ENCODE measurements at regions not wholly inside any gene's neighbourhood (a gene's known extent, or its start where the extent isn't known, plus 50 kb on each side); places are given as distances from the start of the nearest gene placed in this dataset.

DNA sequence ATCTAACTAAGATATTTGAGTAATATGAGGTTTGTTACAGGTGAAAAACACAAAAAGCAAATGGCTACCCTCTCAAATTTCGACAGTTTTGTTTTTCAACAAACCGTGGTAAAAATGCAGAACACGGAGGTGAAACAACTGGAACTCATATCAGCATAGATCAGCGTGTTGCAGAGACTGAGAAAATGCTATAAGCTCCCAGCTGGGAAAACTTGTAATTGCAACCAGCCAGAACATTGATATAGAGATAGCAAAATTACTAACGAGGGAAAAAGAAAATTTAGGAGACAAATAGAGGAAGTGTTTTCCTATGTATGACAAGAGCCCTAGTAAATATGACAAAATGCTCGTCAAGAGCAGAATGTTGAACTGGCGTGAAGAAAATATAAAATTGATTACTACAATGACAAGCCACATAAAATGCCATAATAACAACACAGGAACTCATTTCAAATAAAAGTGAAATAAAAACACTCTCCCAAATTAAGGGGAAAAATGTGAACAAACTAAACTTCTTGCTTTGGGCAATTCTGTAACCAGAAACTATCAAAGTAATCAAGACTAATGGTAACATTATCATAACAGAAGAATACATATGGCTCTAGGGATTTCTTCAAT lies 1989.8 kb downstream of the EFNA5 start:
- DNase-seq (ENCODE audit: low read depth, low spot score) = peak; percentile 75
- no peak overlapping the region for H3K27ac ChIP-seq
- TF ChIP-seq POLR2AphosphoS5 (IDR thresholded peaks at IDR 0.05; ENCODE audit: borderline replicate concordance, low read depth, low read length) (peak; percentile 49; the same call in 1 of the 2 replicates), EZH2 (IDR thresholded peaks at IDR 0.05) (no peak), FOXP2 (optimal IDR thresholded peaks at IDR 0.05; ENCODE audit: control extremely low read depth, extremely low read length, insufficient read depth) (peak; percentile 45)
- no peak overlapping the region for H3K9ac ChIP-seq (ENCODE audit: insufficient read length)
- H3K36me3 ChIP-seq (ENCODE audit: insufficient read depth, low read length) = no peaks in the 10 kb centered on the region
- peak overlapping the region; percentile 71 for H3K4me3 ChIP-seq
- H3K9me3 ChIP-seq (ENCODE audit: low read depth, low read length) = peaks cover 7% of the 10 kb centered on the region; the same call in 1 of the 2 replicates

DNA sequence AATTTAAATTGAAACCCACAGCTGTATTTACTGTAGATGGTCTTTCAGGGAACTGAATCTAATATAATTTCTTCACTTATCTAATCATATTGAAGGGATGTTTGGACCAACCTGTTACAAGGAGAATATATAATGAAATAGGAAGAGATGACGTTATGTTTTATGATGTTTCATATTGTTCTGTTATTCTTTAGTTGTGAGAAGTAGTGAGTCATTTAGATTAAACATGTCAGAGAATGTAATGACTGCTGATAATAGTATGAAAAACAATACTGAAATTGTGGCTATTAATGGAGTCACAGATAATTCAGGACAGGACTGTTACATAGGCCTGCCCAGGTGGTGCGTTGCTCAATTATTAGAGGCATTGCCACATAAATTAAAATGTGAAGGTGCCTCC lies 1993.4 kb downstream of the EFNA5 start:
- H3K4me3 ChIP-seq = no peak overlapping the region
- peaks cover 7% of the 10 kb centered on the region; the same call in 1 of the 2 replicates for H3K9me3 ChIP-seq (ENCODE audit: low read depth, low read length)
- H3K36me3 ChIP-seq (ENCODE audit: insufficient read depth, low read length) = no peaks in the 10 kb centered on the region

DNA sequence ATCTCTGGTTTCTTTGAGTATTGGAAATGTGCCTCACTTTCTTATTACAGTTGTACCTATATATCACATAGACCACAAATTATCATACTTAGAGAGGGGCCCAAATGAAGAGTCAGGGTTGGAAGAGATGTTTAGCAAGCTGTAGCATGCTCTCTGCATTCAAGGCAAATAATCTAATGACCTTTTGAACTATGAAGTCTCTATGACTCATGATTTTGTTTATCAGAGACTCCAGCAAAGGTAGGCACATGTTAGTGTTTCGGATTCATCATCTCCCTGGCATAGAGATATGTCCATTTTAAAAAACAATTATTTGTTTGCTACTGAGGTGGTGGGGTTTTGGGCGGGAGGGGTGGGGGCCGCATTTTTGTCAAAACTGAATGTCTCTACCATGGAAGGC lies 2000.1 kb downstream of the EFNA5 start:
- Histone ChIP-seq H3K9ac (ENCODE audit: insufficient read length) (no peak overlapping the region), H3K9me3 (ENCODE audit: low read depth, low read length) (no peaks in the 10 kb centered on the region), H3K4me3 (no peak overlapping the region), H3K36me3 (ENCODE audit: insufficient read depth, low read length) (no peaks in the 10 kb centered on the region), H3K27ac (no peak overlapping the region)
- TF ChIP-seq FOXP2 (optimal IDR thresholded peaks at IDR 0.05; ENCODE audit: control extremely low read depth, extremely low read length, insufficient read depth) = no peak
- no peak for TF ChIP-seq EZH2 (IDR thresholded peaks at IDR 0.05)
- no peak for TF ChIP-seq POLR2AphosphoS5 (IDR thresholded peaks at IDR 0.05; ENCODE audit: borderline replicate concordance, low read depth, low read length)
- no peak for DNase-seq (ENCODE audit: low read depth, low spot score)

More for the DNA sequence above, 1993.4 kb downstream of the EFNA5 start:
- Histone ChIP-seq H3K9ac (ENCODE audit: insufficient read length) (no peak overlapping the region), H3K27ac (no peak overlapping the region)
- TF ChIP-seq FOXP2 (optimal IDR thresholded peaks at IDR 0.05; ENCODE audit: control extremely low read depth, extremely low read length, insufficient read depth) (no peak), POLR2AphosphoS5 (IDR thresholded peaks at IDR 0.05; ENCODE audit: borderline replicate concordance, low read depth, low read length) (no peak), EZH2 (IDR thresholded peaks at IDR 0.05) (no peak)
- no peak for DNase-seq (ENCODE audit: low read depth, low spot score)

DNA sequence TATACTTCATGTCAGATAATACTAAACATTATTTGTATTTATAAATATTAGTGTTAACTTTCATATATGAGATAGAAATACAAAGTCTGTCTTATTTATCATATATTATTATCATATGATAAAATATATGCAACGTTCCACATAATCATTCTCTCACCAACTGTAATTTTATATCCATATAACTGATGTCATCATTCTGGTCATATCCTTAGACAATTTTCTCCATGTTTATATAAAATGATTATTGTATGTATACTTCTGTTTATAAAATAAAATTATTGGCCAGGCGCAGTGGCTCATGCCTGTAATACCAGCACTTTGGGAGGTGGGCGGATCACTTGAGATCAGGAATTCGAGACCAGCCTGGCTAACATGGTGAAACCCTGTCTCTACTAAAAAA lies 2007.1 kb downstream of the EFNA5 start:
- DNase-seq (ENCODE audit: low read depth, low spot score) = no peak
- H3K4me3 ChIP-seq = no peak overlapping the region
- H3K9ac ChIP-seq (ENCODE audit: insufficient read length) = no peak overlapping the region
- H3K9me3 ChIP-seq (ENCODE audit: low read depth, low read length) = no peaks in the 10 kb centered on the region
- TF ChIP-seq POLR2AphosphoS5 (IDR thresholded peaks at IDR 0.05; ENCODE audit: borderline replicate concordance, low read depth, low read length) = no peak
- TF ChIP-seq EZH2 (IDR thresholded peaks at IDR 0.05) = no peak
- no peak for TF ChIP-seq FOXP2 (optimal IDR thresholded peaks at IDR 0.05; ENCODE audit: control extremely low read depth, extremely low read length, insufficient read depth)
- H3K36me3 ChIP-seq (ENCODE audit: insufficient read depth, low read length) = no peaks in the 10 kb centered on the region
- no peak overlapping the region for H3K27ac ChIP-seq

DNA sequence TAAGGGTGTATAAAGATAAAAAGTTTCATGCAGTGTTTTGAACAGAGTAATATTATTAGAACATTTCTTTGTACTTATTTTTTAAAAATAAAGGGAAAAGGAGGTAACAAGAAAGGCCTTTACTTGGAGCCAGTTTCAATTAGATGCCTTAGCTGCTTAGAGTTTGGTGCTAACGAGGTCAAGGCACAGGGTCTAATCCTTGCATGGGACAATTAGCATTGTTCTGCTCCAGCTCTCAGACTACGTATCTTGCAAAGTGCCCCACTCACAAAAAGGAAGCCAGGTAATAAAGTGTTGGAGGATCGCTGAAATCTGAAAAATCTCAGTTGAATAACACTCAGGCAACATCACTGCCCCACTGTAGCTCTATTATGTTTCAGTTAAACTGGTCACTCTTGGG lies 2011.3 kb downstream of the EFNA5 start:
- DNase-seq (ENCODE audit: low read depth, low spot score) = no peak
- Histone ChIP-seq H3K4me3 (no peak overlapping the region), H3K27ac (no peak overlapping the region), H3K36me3 (ENCODE audit: insufficient read depth, low read length) (no peaks in the 10 kb centered on the region), H3K9me3 (ENCODE audit: low read depth, low read length) (no peaks in the 10 kb centered on the region), H3K9ac (ENCODE audit: insufficient read length) (no peak overlapping the region)
- TF ChIP-seq EZH2 (IDR thresholded peaks at IDR 0.05) = no peak
- no peak for TF ChIP-seq FOXP2 (optimal IDR thresholded peaks at IDR 0.05; ENCODE audit: control extremely low read depth, extremely low read length, insufficient read depth)
- TF ChIP-seq POLR2AphosphoS5 (IDR thresholded peaks at IDR 0.05; ENCODE audit: borderline replicate concordance, low read depth, low read length) = no peak

DNA sequence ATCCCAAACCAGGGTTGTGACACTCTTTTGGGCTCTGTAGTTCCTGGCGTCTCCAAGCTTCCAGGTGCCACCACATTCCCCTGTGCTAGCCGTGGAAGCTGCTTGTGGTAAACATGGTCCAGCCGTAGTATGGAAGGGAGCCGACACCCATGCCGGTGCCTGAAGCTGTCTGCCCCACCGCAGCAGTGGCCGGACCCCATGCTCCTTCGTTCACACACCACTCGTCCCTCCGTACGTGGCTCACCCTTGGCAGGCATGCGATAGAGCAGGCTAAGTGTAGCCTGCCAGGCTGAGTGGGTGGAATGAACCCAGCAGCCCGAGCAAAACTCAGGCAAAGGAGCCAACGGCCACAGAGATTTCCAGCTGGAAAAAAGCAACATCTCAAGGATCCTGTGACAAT lies 2030.4 kb downstream of the EFNA5 start:
- Histone ChIP-seq H3K9ac (ENCODE audit: insufficient read length) (no peak overlapping the region), H3K36me3 (ENCODE audit: insufficient read depth, low read length) (no peaks in the 10 kb centered on the region), H3K27ac (no peak overlapping the region), H3K9me3 (ENCODE audit: low read depth, low read length) (no peaks in the 10 kb centered on the region; the same call in 1 of the 2 replicates), H3K4me3 (no peak overlapping the region)
- no peak for DNase-seq (ENCODE audit: low read depth, low spot score)
- TF ChIP-seq FOXP2 (optimal IDR thresholded peaks at IDR 0.05; ENCODE audit: control extremely low read depth, extremely low read length, insufficient read depth) (no peak), EZH2 (IDR thresholded peaks at IDR 0.05) (no peak), POLR2AphosphoS5 (IDR thresholded peaks at IDR 0.05; ENCODE audit: borderline replicate concordance, low read depth, low read length) (no peak)

DNA sequence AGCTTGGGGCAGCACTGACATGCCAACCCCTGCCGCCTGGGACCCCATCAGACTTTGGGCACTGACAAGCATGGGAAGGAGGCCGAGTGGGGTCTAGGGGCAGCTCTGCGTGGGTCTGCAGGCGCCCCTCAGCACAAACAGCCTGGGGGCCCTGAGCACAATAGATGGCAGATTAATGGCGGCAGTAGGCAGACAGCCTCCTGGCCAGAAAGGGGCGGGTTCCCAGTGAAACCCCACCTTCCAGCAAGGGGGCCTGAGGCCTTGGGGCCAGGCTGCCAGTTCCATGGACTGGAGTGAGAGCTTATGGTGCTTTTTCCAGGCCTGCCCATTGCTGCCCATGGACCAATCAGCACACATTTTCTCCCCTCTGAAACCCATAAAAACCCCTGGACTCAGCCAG lies 2031.2 kb downstream of the EFNA5 start:
- TF ChIP-seq EZH2 (IDR thresholded peaks at IDR 0.05) (no peak), FOXP2 (optimal IDR thresholded peaks at IDR 0.05; ENCODE audit: control extremely low read depth, extremely low read length, insufficient read depth) (no peak), POLR2AphosphoS5 (IDR thresholded peaks at IDR 0.05; ENCODE audit: borderline replicate concordance, low read depth, low read length) (no peak)
- Histone ChIP-seq H3K27ac (no peak overlapping the region), H3K4me3 (no peak overlapping the region), H3K9me3 (ENCODE audit: low read depth, low read length) (no peaks in the 10 kb centered on the region; the same call in 1 of the 2 replicates), H3K9ac (ENCODE audit: insufficient read length) (no peak overlapping the region), H3K36me3 (ENCODE audit: insufficient read depth, low read length) (no peaks in the 10 kb centered on the region)
- DNase-seq (ENCODE audit: low read depth, low spot score) = no peak

DNA sequence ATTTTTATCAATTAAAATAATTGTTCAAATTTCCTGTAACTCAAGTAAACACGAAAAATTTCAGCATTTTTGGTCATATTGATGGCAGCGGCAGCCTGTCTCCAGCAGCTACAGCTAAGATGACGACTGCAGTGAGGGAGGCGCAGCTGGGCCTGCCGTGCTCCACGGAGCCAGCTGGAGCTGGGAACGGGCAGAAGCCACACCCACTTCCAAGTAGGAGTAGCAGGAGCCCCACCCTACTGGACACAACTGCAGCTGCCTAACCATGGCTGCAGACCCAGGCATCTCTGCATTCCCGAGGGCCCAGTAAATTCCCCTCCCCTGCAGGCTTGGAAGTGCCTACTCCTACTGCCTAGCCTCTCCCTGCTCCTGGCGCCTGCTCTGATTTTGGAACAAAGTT lies 2031.7 kb downstream of the EFNA5 start:
- no peaks in the 10 kb centered on the region; the same call in 1 of the 2 replicates for H3K9me3 ChIP-seq (ENCODE audit: low read depth, low read length)
- DNase-seq (ENCODE audit: low read depth, low spot score) = no peak
- TF ChIP-seq FOXP2 (optimal IDR thresholded peaks at IDR 0.05; ENCODE audit: control extremely low read depth, extremely low read length, insufficient read depth) (no peak), EZH2 (IDR thresholded peaks at IDR 0.05) (no peak), POLR2AphosphoS5 (IDR thresholded peaks at IDR 0.05; ENCODE audit: borderline replicate concordance, low read depth, low read length) (no peak)
- no peak overlapping the region for H3K4me3 ChIP-seq
- H3K36me3 ChIP-seq (ENCODE audit: insufficient read depth, low read length) = no peaks in the 10 kb centered on the region
- H3K27ac ChIP-seq = no peak overlapping the region
- H3K9ac ChIP-seq (ENCODE audit: insufficient read length) = no peak overlapping the region

DNA sequence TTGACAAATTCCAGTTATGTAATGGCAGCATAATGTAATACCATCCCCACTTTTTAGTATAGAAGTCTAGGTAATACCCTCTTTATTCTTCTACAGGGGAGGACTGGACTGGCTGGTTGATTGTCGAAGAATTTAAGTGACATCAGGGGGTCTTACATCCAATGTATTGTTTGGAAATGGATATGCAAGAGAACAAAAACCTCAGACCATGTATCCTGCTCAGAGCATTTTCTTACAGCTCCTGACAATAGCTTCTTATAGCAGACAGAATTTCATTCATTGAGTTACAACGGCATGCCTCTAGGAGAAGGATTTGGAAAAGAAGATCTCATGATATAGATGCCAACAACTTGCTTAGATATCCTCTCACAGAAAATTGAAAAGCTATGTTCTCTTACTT lies 2032.3 kb downstream of the EFNA5 start:
- H3K36me3 ChIP-seq (ENCODE audit: insufficient read depth, low read length) = no peaks in the 10 kb centered on the region
- no peak overlapping the region for H3K27ac ChIP-seq
- H3K4me3 ChIP-seq = no peak overlapping the region
- H3K9me3 ChIP-seq (ENCODE audit: low read depth, low read length) = no peaks in the 10 kb centered on the region
- no peak for DNase-seq (ENCODE audit: low read depth, low spot score)
- no peak overlapping the region for H3K9ac ChIP-seq (ENCODE audit: insufficient read length)
- TF ChIP-seq POLR2AphosphoS5 (IDR thresholded peaks at IDR 0.05; ENCODE audit: borderline replicate concordance, low read depth, low read length) (no peak), FOXP2 (optimal IDR thresholded peaks at IDR 0.05; ENCODE audit: control extremely low read depth, extremely low read length, insufficient read depth) (no peak), EZH2 (IDR thresholded peaks at IDR 0.05) (no peak)

Measured in SK-N-MC (cell line).